Body of pancreas (tissue), 4 donors: ENCODE measurements at regions not wholly inside any gene's neighbourhood (a gene's known extent, or its start where the extent isn't known, plus 50 kb on each side); places are given as distances from the start of the nearest gene placed in this dataset.

ENCODE experiments used
- CTCF ChIP-seq, 7 experiments: fragments of 450-650 bp in 4 of 7; fragments of 200-600 bp in 3 of 7; sonication (generic) in 3 of 7; IDR thresholded peaks; one replicate each; pipeline ENCODE4 v1.5.1; 2016 to 2019; ENCODE audit warnings: antibody characterized with exemption in 7 of 7
- POLR2A ChIP-seq, 3 donors: fragments of 450-650 bp; IDR thresholded peaks; one replicate each; pipeline ENCODE4 v1.6.1; 2016; ENCODE audit warnings: antibody characterized with exemption in 3 of 3, mild to moderate bottlenecking in 2 of 3

DNA sequence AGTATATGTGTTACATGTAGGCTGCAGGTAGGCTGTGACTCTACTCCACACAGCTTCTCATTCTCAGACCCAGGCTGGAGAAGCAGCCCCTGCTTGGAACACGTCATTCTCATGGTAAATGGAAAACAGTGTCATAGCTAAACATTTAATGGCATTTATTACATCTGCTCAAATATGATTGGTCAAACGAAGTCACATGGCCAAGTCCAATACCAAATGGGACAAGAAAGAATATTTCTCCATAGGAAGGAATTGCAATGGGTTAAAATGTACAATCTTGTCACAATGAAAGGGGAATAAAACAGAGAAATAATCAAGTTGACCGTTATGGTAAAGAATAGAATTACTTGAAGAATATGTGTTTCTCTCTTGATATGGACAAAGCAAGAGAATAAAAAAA is 198.6 kb downstream of the ANAPC10 start:
- TF ChIP-seq CTCF (IDR thresholded peaks at IDR 0.05): no peak
- no peak for TF ChIP-seq POLR2A (IDR thresholded peaks at IDR 0.05)
